Thymus (tissue), 11 donors: ENCODE measurements at regions not wholly inside any gene's neighbourhood (a gene's known extent, or its start where the extent isn't known, plus 50 kb on each side); places are given as distances from the start of the nearest gene placed in this dataset.
A peak's percentile ranks its signal among the peaks of the same experiment; 100 is the strongest.

Source experiments
- DNase-seq, 9 donors: peaks; one replicate each; pipeline ENCODE4 v3.0.0-alpha.2; 2013; ENCODE audit warnings: low spot score in 9 of 9, low read depth in 6 of 9, missing footprints in 1 of 9
- H3K27ac ChIP-seq, 2 donors: one replicate each; pipeline ENCODE4 v1.5.1; 2013; ENCODE audit warnings: control low read depth in 1 of 2, low read depth in 1 of 2, low read length in 1 of 2, mild to moderate bottlenecking in 1 of 2, moderate library complexity in 1 of 2
- H3K27me3 ChIP-seq, 2 donors: one replicate each; pipeline ENCODE4 v1.5.1; 2013; ENCODE audit warnings: low read length in 1 of 2; ENCODE audit not compliant: control insufficient read depth in 2 of 2, insufficient read depth in 1 of 2
- H3K36me3 ChIP-seq, 2 donors: one replicate each; pipeline ENCODE4 v1.5.1; 2013; ENCODE audit warnings: low read length in 1 of 2, mild to moderate bottlenecking in 1 of 2, moderate library complexity in 1 of 2; ENCODE audit not compliant: control insufficient read depth in 2 of 2, insufficient read depth in 2 of 2
- H3K4me1 ChIP-seq, 2 donors: one replicate each; pipeline ENCODE4 v1.5.1; 2013; ENCODE audit warnings: low read length in 2 of 2; ENCODE audit not compliant: control insufficient read depth in 2 of 2, insufficient read depth in 2 of 2
- H3K4me3 ChIP-seq, 2 donors: one replicate each; pipeline ENCODE4 v1.5.1; 2013; ENCODE audit warnings: low read length in 2 of 2, control low read depth in 1 of 2, mild to moderate bottlenecking in 1 of 2
- H3K9me3 ChIP-seq, 2 donors: one replicate each; pipeline ENCODE4 v1.5.1; 2013; ENCODE audit warnings: low read length in 1 of 2, mild to moderate bottlenecking in 1 of 2; ENCODE audit not compliant: control insufficient read depth in 2 of 2, insufficient read depth in 1 of 2
- WGBS: extraction: QIAGEN DNeasy Blood & Tissue Kit; methylation state at CpG from one replicate; pipeline ENCODE4 v1.1.7; 2013; 5-methylcytosine and 5-hydroxymethylcytosine counted together
- donor health status: healthy.

- no peaks in the 10 kb centered on the region for H3K27me3 ChIP-seq
- no peak overlapping the region for H3K27ac ChIP-seq
- H3K4me1 ChIP-seq: no peaks in the 10 kb centered on the region
- WGBS: 96% methylated on average over 1 of the region's 1 CpG
- no peaks in the 10 kb centered on the region for H3K36me3 ChIP-seq
- peaks cover 0 to 2% of the 10 kb centered on the region in 2 donors for H3K9me3 ChIP-seq
- H3K4me3 ChIP-seq: no peak overlapping the region
- no peak for DNase-seq
Observed at GRCh38 chr12:20250761-20251160, 117.6 kb upstream of the PDE3A start.

- no peaks in the 10 kb centered on the region for H3K9me3 ChIP-seq
- H3K27ac ChIP-seq: no peak overlapping the region
- H3K27me3 ChIP-seq: no peaks in the 10 kb centered on the region
- H3K36me3 ChIP-seq: no peaks in the 10 kb centered on the region
- no peak for DNase-seq
- H3K4me1 ChIP-seq: no peaks in the 10 kb centered on the region
- no peak overlapping the region for H3K4me3 ChIP-seq
Observed at GRCh38 chr12:20257311-20257710, 111.0 kb upstream of the PDE3A start.

- no peak overlapping the region for H3K27ac ChIP-seq
- no peak for DNase-seq
- WGBS: 93% methylated on average over 2 of the region's 2 CpGs
- no peaks in the 10 kb centered on the region for H3K27me3 ChIP-seq
- no peak overlapping the region for H3K4me3 ChIP-seq
- no peaks in the 10 kb centered on the region for H3K36me3 ChIP-seq
- H3K9me3 ChIP-seq: no peaks in the 10 kb centered on the region
- H3K4me1 ChIP-seq: no peaks in the 10 kb centered on the region
Observed at GRCh38 chr12:20259786-20260185, 108.6 kb upstream of the PDE3A start.

GRCh38 chr12:20260851-20261250, 107.5 kb upstream of the PDE3A start:
- 60% methylated on average over 4 of the region's 4 CpGs for WGBS
- Histone ChIP-seq H3K27me3 (no peaks in the 10 kb centered on the region), H3K4me3 (no peak overlapping the region), H3K9me3 (no peaks in the 10 kb centered on the region), H3K4me1 (no peaks in the 10 kb centered on the region), H3K27ac (no peak overlapping the region), H3K36me3 (no peaks in the 10 kb centered on the region)
- no peak for DNase-seq

GRCh38 chr12:20262119-20262518, 106.2 kb upstream of the PDE3A start:
- H3K27ac ChIP-seq: no peak overlapping the region
- H3K27me3 ChIP-seq: no peaks in the 10 kb centered on the region
- WGBS: 95% methylated on average over 2 of the region's 2 CpGs
- no peaks in the 10 kb centered on the region for H3K9me3 ChIP-seq
- no peaks in the 10 kb centered on the region for H3K4me1 ChIP-seq
- no peaks in the 10 kb centered on the region for H3K36me3 ChIP-seq
- no peak for DNase-seq
- H3K4me3 ChIP-seq: no peak overlapping the region

GRCh38 chr12:20264026-20264425, 104.3 kb upstream of the PDE3A start:
- no peak for DNase-seq
- Histone ChIP-seq H3K36me3 (no peaks in the 10 kb centered on the region), H3K27me3 (no peaks in the 10 kb centered on the region), H3K27ac (no peak overlapping the region), H3K9me3 (no peaks in the 10 kb centered on the region), H3K4me3 (no peak overlapping the region), H3K4me1 (no peaks in the 10 kb centered on the region)
- WGBS: 97% methylated on average over 2 of the region's 2 CpGs

GRCh38 chr12:20264608-20265114, 103.7 kb upstream of the PDE3A start:
- no peaks in the 10 kb centered on the region for H3K36me3 ChIP-seq
- H3K4me1 ChIP-seq: no peaks in the 10 kb centered on the region
- no peak for DNase-seq
- H3K27ac ChIP-seq: no peak overlapping the region
- no peaks in the 10 kb centered on the region for H3K9me3 ChIP-seq
- WGBS: 80% methylated on average over 1 of the region's 1 CpG
- no peak overlapping the region for H3K4me3 ChIP-seq
- no peaks in the 10 kb centered on the region for H3K27me3 ChIP-seq

- Histone ChIP-seq H3K27ac (no peak overlapping the region), H3K4me3 (no peak overlapping the region), H3K9me3 (no peaks in the 10 kb centered on the region), H3K4me1 (no peaks in the 10 kb centered on the region), H3K27me3 (no peaks in the 10 kb centered on the region), H3K36me3 (no peaks in the 10 kb centered on the region)
- peak in 1 of 9 donors; percentile 4 for DNase-seq
- WGBS: 93% methylated on average over 6 of the region's 6 CpGs
Observed at GRCh38 chr12:20268121-20268732, 100.1 kb upstream of the PDE3A start.

GRCh38 chr12:20268771-20269170, 99.6 kb upstream of the PDE3A start:
- H3K4me3 ChIP-seq: no peak overlapping the region
- H3K36me3 ChIP-seq: no peaks in the 10 kb centered on the region
- no peaks in the 10 kb centered on the region for H3K4me1 ChIP-seq
- no peaks in the 10 kb centered on the region for H3K9me3 ChIP-seq
- DNase-seq: no peak
- no peaks in the 10 kb centered on the region for H3K27me3 ChIP-seq
- WGBS: over 99% methylated on average over 4 of the region's 4 CpGs
- no peak overlapping the region for H3K27ac ChIP-seq
